ENCODE measurements at regions not wholly inside any gene's neighbourhood (a gene's known extent, or its start where the extent isn't known, plus 50 kb on each side); places are given as distances from the start of the nearest gene placed in this dataset.

- Histone ChIP-seq H2BK120ac (ENCODE audit: low read depth, low read length) (no peak overlapping the region), H2BK20ac (ENCODE audit: low read depth, low read length) (no peak overlapping the region), H3K9me1 (ENCODE audit: insufficient read depth, low read length) (no peaks in the 10 kb centered on the region), H3K27ac (ENCODE audit: insufficient read depth, low read length) (no peak overlapping the region), H3K4me3 (ENCODE audit: insufficient read depth, low read depth, low read length) (no peak overlapping the region), H3K14ac (replicated peaks; ENCODE audit: low read depth, low read length) (no peak overlapping the region), H3K23ac (ENCODE audit: low read depth, low read length) (no peak overlapping the region), H3K18ac (ENCODE audit: low read depth, low read length) (no peak overlapping the region), H2AK9ac (replicated peaks; ENCODE audit: low read depth, low read length, poor library complexity) (no peak overlapping the region), H4K91ac (ENCODE audit: insufficient read depth, low read depth, low read length) (no peak overlapping the region), H3K56ac (ENCODE audit: extremely low read depth, insufficient read depth, low read length) (no peak overlapping the region), H2BK5ac (ENCODE audit: low read depth, low read length, poor library complexity, severe bottlenecking) (no peak overlapping the region), H2BK15ac (ENCODE audit: low read depth, low read length) (no peak overlapping the region), H3K36me3 (ENCODE audit: control insufficient read depth, insufficient read depth, low read length) (no peaks in the 10 kb centered on the region), H3K9me3 (ENCODE audit: control insufficient read depth, insufficient read depth, low read length) (no peaks in the 10 kb centered on the region), H3K79me1 (ENCODE audit: low read depth in 1 of 2, low read length in 2 of 2) (no peaks in the 10 kb centered on the region), H4K20me1 (ENCODE audit: insufficient read depth, low read length) (no peaks in the 10 kb centered on the region), H3K4me2 (ENCODE audit: low read depth, low read length) (no peak overlapping the region), H3K9ac (ENCODE audit: low read depth, low read length) (no peak overlapping the region), H3K27me3 (ENCODE audit: control insufficient read depth, insufficient read depth, low read length) (no peaks in the 10 kb centered on the region), H3K4ac (ENCODE audit: low read depth, low read length) (no peak overlapping the region), H4K8ac (ENCODE audit: low read depth in 2 of 2, low read length in 2 of 2) (no peak overlapping the region), H2AK5ac (ENCODE audit: low read depth, low read length) (no peak overlapping the region), H3K4me1 (ENCODE audit: control insufficient read depth, insufficient read depth, low read length) (no peaks in the 10 kb centered on the region), H4K5ac (ENCODE audit: low read depth, low read length) (no peak overlapping the region), H2AFZ (replicated peaks; ENCODE audit: low read length, poor library complexity) (no peak overlapping the region)
- ChIA-PET POLR2A (ENCODE audit: unreplicated experiment) (no interaction called here), CTCF (no interaction called here)
- dilution Hi-C loops (cut with HindIII; ENCODE audit: low sequenced_read_pairs, unreplicated experiment), result no loop called here
- TF ChIP-seq MAZ (IDR thresholded peaks at IDR 0.05; ENCODE audit: borderline replicate concordance, low read depth, low read length), result no peak
- no peak for TF ChIP-seq RCOR1 (IDR thresholded peaks at IDR 0.05; ENCODE audit: insufficient replicate concordance, low read length)
- no peak for TF ChIP-seq MAFK (IDR thresholded peaks at IDR 0.05; ENCODE audit: low read depth, low read length)
- TF ChIP-seq FOS (IDR thresholded peaks at IDR 0.05; ENCODE audit: low read depth, low read length), result no peak
- TF ChIP-seq ELK1 (IDR thresholded peaks at IDR 0.05; ENCODE audit: borderline replicate concordance, low read depth, low read length), result no peak
- no peak for TF ChIP-seq CHD1 (IDR thresholded peaks at IDR 0.05; ENCODE audit: low read depth, low read length)
- TF ChIP-seq CTCF (conservative IDR thresholded peaks at IDR 0.05; ENCODE audit: low read depth, low read length), result no peak
- no peak for TF ChIP-seq SMC3 (IDR thresholded peaks at IDR 0.05; ENCODE audit: low read depth, low read length)
- no peak for TF ChIP-seq MXI1 (IDR thresholded peaks at IDR 0.05; ENCODE audit: borderline replicate concordance, low read depth, low read length)
- no peak for TF ChIP-seq RAD21 (IDR thresholded peaks at IDR 0.05; ENCODE audit: low read length)
- intact Hi-C loops (cut with micrococcal nuclease), result no loop called here
- no peak for ATAC-seq (ENCODE audit: low read depth)
- no TSS peak for BruUV-seq (replicated peaks)
- WGBS, 2 experiments (ENCODE audit: extremely low coverage in 2 of 2, insufficient read length in 1 of 2), result no CpG with 5 or more reads among the region's 3 CpGs
- in situ Hi-C loops (cut with MboI; ENCODE audit: low sequenced_read_pairs), result no loop called here
- no peak for DNase-seq
Measured at GRCh38 chr9:24801344-24801743, 255.6 kb upstream of the IZUMO3 start.

Measured in IMR-90 (cell line).